H9 (cell line): ENCODE measurements at regions not wholly inside any gene's neighbourhood (a gene's known extent, or its start where the extent isn't known, plus 50 kb on each side); places are given as distances from the start of the nearest gene placed in this dataset.

Experiments used
- DNase-seq: peaks from one replicate; pipeline ENCODE4 v3.0.0-alpha.2; 2017
- H2AFZ ChIP-seq: one replicate; pipeline ENCODE4 v1.6.1; 2013; ENCODE audit warnings: mild to moderate bottlenecking, low read length, control low read depth, moderate library complexity
- H2AK5ac ChIP-seq: 2 replicates; pipeline ENCODE4 v1.6.1; 2013; ENCODE audit warnings: low read length, control low read depth, mixed read lengths; ENCODE audit not compliant: insufficient read length
- H2BK120ac ChIP-seq: one replicate; pipeline ENCODE4 v1.6.1; 2013; ENCODE audit warnings: low read depth, mild to moderate bottlenecking, low read length, control low read depth, inconsistent platforms; ENCODE audit not compliant: poor library complexity, severe bottlenecking
- H2BK12ac ChIP-seq: 2 replicates; pipeline ENCODE4 v1.6.1; 2013; ENCODE audit warnings: low read length, control low read depth, mixed read lengths, low read depth; ENCODE audit not compliant: insufficient read length
- H2BK15ac ChIP-seq: 2 replicates; pipeline ENCODE4 v1.6.1; 2013; ENCODE audit warnings: low read depth, low read length, control low read depth
- H2BK20ac ChIP-seq: one replicate; pipeline ENCODE4 v1.6.1; 2013; ENCODE audit warnings: low read depth, mild to moderate bottlenecking, low read length, control low read depth, inconsistent platforms; ENCODE audit not compliant: poor library complexity, severe bottlenecking
- H2BK5ac ChIP-seq: 2 replicates; pipeline ENCODE4 v1.6.1; 2013; ENCODE audit warnings: low read length, control low read depth, mixed read lengths; ENCODE audit not compliant: insufficient read length
- H3K14ac ChIP-seq: 2 replicates; pipeline ENCODE4 v1.6.1; 2013; ENCODE audit warnings: low read length, control low read depth; ENCODE audit not compliant: insufficient read depth
- H3K18ac ChIP-seq: 2 replicates; pipeline ENCODE4 v1.6.1; 2013; ENCODE audit warnings: low read depth, mild to moderate bottlenecking, mixed read lengths, low read length, control low read depth; ENCODE audit not compliant: insufficient read length
- H3K23ac ChIP-seq: 2 replicates; pipeline ENCODE4 v1.6.1; 2013; ENCODE audit warnings: low read length, control low read depth, mixed read lengths, low read depth; ENCODE audit not compliant: insufficient read length
- H3K23me2 ChIP-seq: 2 replicates; pipeline ENCODE4 v1.6.1; 2013; ENCODE audit warnings: low read depth, mild to moderate bottlenecking, mixed read lengths, low read length, control low read depth; ENCODE audit not compliant: insufficient read length, poor library complexity, severe bottlenecking
- H3K27ac ChIP-seq: 2 replicates; pipeline ENCODE4 v1.5.1; 2013; ENCODE audit warnings: low read length, control low read depth, mixed read lengths, low read depth; ENCODE audit not compliant: insufficient read length
- H3K27me3 ChIP-seq: 2 replicates; pipeline ENCODE4 v1.6.1; 2013; ENCODE audit warnings: low read length, control low read depth, inconsistent platforms; ENCODE audit not compliant: insufficient read depth
- H3K4ac ChIP-seq: 2 replicates; pipeline ENCODE4 v1.6.1; 2013; ENCODE audit warnings: low read depth, mild to moderate bottlenecking, control low read depth, inconsistent platforms, low read length, moderate library complexity
- H3K4me1 ChIP-seq: 2 replicates; pipeline ENCODE4 v1.6.1; 2013; ENCODE audit warnings: low read length, control low read depth, inconsistent platforms; ENCODE audit not compliant: insufficient read depth
- H3K4me2 ChIP-seq: 2 replicates; pipeline ENCODE4 v1.6.1; 2013; ENCODE audit warnings: low read length, control low read depth, mixed read lengths; ENCODE audit not compliant: insufficient read length, insufficient read depth
- H3K56ac ChIP-seq: 2 replicates; pipeline ENCODE4 v1.6.1; 2013; ENCODE audit warnings: low read depth, mild to moderate bottlenecking, mixed read lengths, low read length, control low read depth; ENCODE audit not compliant: insufficient read length
- H3K79me1 ChIP-seq: 2 replicates; pipeline ENCODE4 v1.6.1; 2013; ENCODE audit warnings: low read depth, mild to moderate bottlenecking, moderate library complexity, low read length, control low read depth, inconsistent platforms; ENCODE audit not compliant: insufficient read depth, poor library complexity, severe bottlenecking
- H3K79me2 ChIP-seq: 2 replicates; pipeline ENCODE4 v1.6.1; 2013; ENCODE audit warnings: low read length, control low read depth, inconsistent platforms; ENCODE audit not compliant: insufficient read depth
- H3K9ac ChIP-seq: 2 replicates; pipeline ENCODE4 v1.6.1; 2013; ENCODE audit warnings: low read length, control low read depth, mixed read lengths; ENCODE audit not compliant: insufficient read length; ENCODE audit errors: extremely low read depth
- H3K9me3 ChIP-seq: one replicate; pipeline ENCODE4 v1.6.1; 2013; ENCODE audit warnings: low read depth, low read length, inconsistent platforms; ENCODE audit not compliant: control insufficient read depth
- H3T11ph ChIP-seq: one replicate; pipeline ENCODE4 v1.6.1; 2013; ENCODE audit warnings: mild to moderate bottlenecking, low read length, control low read depth, inconsistent platforms
- H4K20me1 ChIP-seq: one replicate; pipeline ENCODE4 v1.6.1; 2013; ENCODE audit not compliant: control insufficient read depth, insufficient read length, insufficient read depth
- H4K5ac ChIP-seq: 2 replicates; pipeline ENCODE4 v1.6.1; 2013; ENCODE audit warnings: low read depth, mild to moderate bottlenecking, mixed read lengths, low read length, control low read depth; ENCODE audit not compliant: insufficient read length
- H4K8ac ChIP-seq: replicated peaks from 2 replicates; pipeline ENCODE4 v1.6.1; 2013; ENCODE audit warnings: low read length, control low read depth, mixed read lengths, low read depth; ENCODE audit not compliant: insufficient read length
- H4K91ac ChIP-seq: 2 replicates; pipeline ENCODE4 v1.6.1; 2013; ENCODE audit warnings: low read depth, mild to moderate bottlenecking, moderate library complexity, mixed read lengths, low read length, control low read depth; ENCODE audit not compliant: insufficient read length
- H3K27ac Mint-ChIP-seq, 3 experiments: 2 replicates in 2 of 3; 3 replicates in 1 of 3; pipeline ENCODE4 v1.8.0; 2020 to 2021; ENCODE audit warnings: mixed read lengths in 3 of 3, mild to moderate bottlenecking in 1 of 3, moderate library complexity in 1 of 3
- H3K27me3 Mint-ChIP-seq: 2 replicates; pipeline ENCODE4 v1.8.0; 2021; ENCODE audit warnings: low read depth, mild to moderate bottlenecking, moderate library complexity, mixed read lengths
- H3K36me3 Mint-ChIP-seq, 3 experiments: 2 replicates in 2 of 3; 3 replicates in 1 of 3; pipeline ENCODE4 v1.8.0; 2020 to 2021; ENCODE audit warnings: low read depth in 3 of 3, mixed read lengths in 3 of 3; ENCODE audit not compliant: insufficient read depth in 1 of 3
- H3K4me1 Mint-ChIP-seq, 2 experiments: 2 replicates each; pipeline ENCODE4 v1.8.0; 2020; ENCODE audit warnings: mixed read lengths in 2 of 2
- H3K4me3 Mint-ChIP-seq, 2 experiments: 2 replicates in 1 of 2; 3 replicates in 1 of 2; pipeline ENCODE4 v1.8.0; 2020 to 2021; ENCODE audit warnings: mild to moderate bottlenecking in 2 of 2, mixed read lengths in 2 of 2, moderate library complexity in 1 of 2
- H3K9me3 Mint-ChIP-seq, 2 experiments: 2 replicates in 1 of 2; 3 replicates in 1 of 2; pipeline ENCODE4 v1.8.0; 2020; ENCODE audit warnings: mild to moderate bottlenecking in 2 of 2, mixed read lengths in 2 of 2, moderate library complexity in 1 of 2
- CTCF ChIP-seq: fragments of 200-600 bp; sonication (generic); conservative IDR thresholded peaks from 3 replicates; pipeline ENCODE4 v1.8.0; 2021; ENCODE audit warnings: antibody characterized with exemption, mild to moderate bottlenecking
- whole genome bisulfite sequencing: extraction: QIAGEN DNeasy Blood & Tissue Kit; methylation state at CpG from one replicate; pipeline ENCODE4 v1.1.7; 2013; ENCODE audit warnings: missing lambda C conversion rate, low lambda C conversion rate, mixed read lengths; ENCODE audit not compliant: insufficient read length; ENCODE audit errors: extremely low coverage; 5-methylcytosine and 5-hydroxymethylcytosine counted together

- no peaks in the 10 kb centered on the region for H3K23me2 ChIP-seq
- no peak overlapping the region for H3K4me2 ChIP-seq
- no peak overlapping the region for H4K5ac ChIP-seq
- H3K27ac ChIP-seq = no peak overlapping the region
- no peak overlapping the region for H2AFZ ChIP-seq
- H3K27me3 ChIP-seq = no peaks in the 10 kb centered on the region
- H3K9ac ChIP-seq = no peak overlapping the region
- H3K79me2 ChIP-seq = no peaks in the 10 kb centered on the region
- no peak overlapping the region for H2BK120ac ChIP-seq
- H3K18ac ChIP-seq = no peak overlapping the region
- no peaks in the 10 kb centered on the region for H3K9me3 ChIP-seq
- H3K27ac Mint-ChIP-seq = no peak overlapping the region
- no peak overlapping the region for H4K91ac ChIP-seq
- H3K4me1 Mint-ChIP-seq = peaks cover 11% of the 10 kb centered on the region in 2 experiments
- H2BK20ac ChIP-seq = no peak overlapping the region
- H3K9me3 Mint-ChIP-seq = peaks cover 0 to 3% of the 10 kb centered on the region in 2 experiments; a peak in 2 of 5 replicates
- H2AK5ac ChIP-seq = no peak overlapping the region
- no peak for DNase-seq
- no peaks in the 10 kb centered on the region for H3K79me1 ChIP-seq
- H3K14ac ChIP-seq = no peak overlapping the region
- no peak for TF ChIP-seq CTCF
- no peak overlapping the region for H2BK12ac ChIP-seq
- no peaks in the 10 kb centered on the region for H3K27me3 Mint-ChIP-seq
- WGBS = no CpG with 5 or more reads among the region's 3 CpGs
- peaks cover 0 to 7% (median 2%) of the 10 kb centered on the region in 3 experiments; a peak in 2 of 7 replicates for H3K36me3 Mint-ChIP-seq
- H3K4me3 Mint-ChIP-seq = no peak overlapping the region
- H3K56ac ChIP-seq = no peak overlapping the region
- no peak overlapping the region for H3K4ac ChIP-seq
- no peak overlapping the region for H3K23ac ChIP-seq
- H4K8ac ChIP-seq = no peak overlapping the region
- no peaks in the 10 kb centered on the region for H4K20me1 ChIP-seq
- no peak overlapping the region for H3T11ph ChIP-seq
- peaks cover 7% of the 10 kb centered on the region; the same call in 1 of the 2 replicates for H3K4me1 ChIP-seq
- H2BK15ac ChIP-seq = no peak overlapping the region
- no peak overlapping the region for H2BK5ac ChIP-seq
Observed at GRCh38 chr7:110371709-110372108, 719.2 kb upstream of the LRRN3 start.
